GM19468 (cell line): ENCODE measurements at regions not wholly inside any gene's neighbourhood (a gene's known extent, or its start where the extent isn't known, plus 50 kb on each side); places are given as distances from the start of the nearest gene placed in this dataset.

Experiments
- ATAC-seq: cut with Tn5 transposase; IDR thresholded peaks from one replicate; pipeline ENCODE4 v1.9.1; 2021; ENCODE audit warnings: mild to moderate bottlenecking, moderate library complexity, moderate number of reproducible peaks; ENCODE audit not compliant: unreplicated experiment; ENCODE audit errors: extremely low read depth

- no peak for ATAC-seq
Observed at GRCh38 chr1:87599569-87599968, 270.9 kb downstream of the LMO4 start.

- no peak for ATAC-seq
Observed at GRCh38 chr1:87600055-87600850, 271.6 kb downstream of the LMO4 start.

GRCh38 chr1:87600854-87601253 is 272.2 kb downstream of the LMO4 start:
- ATAC-seq: no peak

- no peak for ATAC-seq
Observed at GRCh38 chr1:87603626-87604025, 274.9 kb downstream of the LMO4 start.

- ATAC-seq: no peak
Observed at GRCh38 chr1:87612956-87613355, 284.3 kb downstream of the LMO4 start.

GRCh38 chr1:87615491-87615890 is 286.8 kb downstream of the LMO4 start:
- ATAC-seq: no peak

- ATAC-seq: no peak
Observed at GRCh38 chr1:87615901-87616300, 287.2 kb downstream of the LMO4 start.

- no peak for ATAC-seq
Observed at GRCh38 chr1:87620807-87621206, 292.1 kb downstream of the LMO4 start.

- no peak for ATAC-seq
Observed at GRCh38 chr1:87629673-87630072, 301.0 kb downstream of the LMO4 start.

- no peak for ATAC-seq
Observed at GRCh38 chr1:87632232-87632631, 303.6 kb downstream of the LMO4 start.

GRCh38 chr1:87636198-87636892 is 307.7 kb downstream of the LMO4 start:
- ATAC-seq: no peak

- ATAC-seq: no peak
Observed at GRCh38 chr1:87638636-87639035, 310.0 kb downstream of the LMO4 start.

- ATAC-seq: no peak
Observed at GRCh38 chr1:87641996-87642395, 313.3 kb downstream of the LMO4 start.

- ATAC-seq: no peak
Observed at GRCh38 chr1:87642581-87643221, 314.0 kb downstream of the LMO4 start.

GRCh38 chr1:87644033-87644578 is 315.4 kb downstream of the LMO4 start:
- no peak for ATAC-seq

GRCh38 chr1:87644579-87645190 is 316.0 kb downstream of the LMO4 start:
- no peak for ATAC-seq

GRCh38 chr1:87647430-87648177 is 318.9 kb downstream of the LMO4 start:
- ATAC-seq: no peak

- no peak for ATAC-seq
Observed at GRCh38 chr1:87648323-87649119, 319.8 kb downstream of the LMO4 start.

- ATAC-seq: no peak
Observed at GRCh38 chr1:87650306-87650705, 321.6 kb downstream of the LMO4 start.
